ENCODE measurements at regions not wholly inside any gene's neighbourhood (a gene's known extent, or its start where the extent isn't known, plus 50 kb on each side); places are given as distances from the start of the nearest gene placed in this dataset.

DNA sequence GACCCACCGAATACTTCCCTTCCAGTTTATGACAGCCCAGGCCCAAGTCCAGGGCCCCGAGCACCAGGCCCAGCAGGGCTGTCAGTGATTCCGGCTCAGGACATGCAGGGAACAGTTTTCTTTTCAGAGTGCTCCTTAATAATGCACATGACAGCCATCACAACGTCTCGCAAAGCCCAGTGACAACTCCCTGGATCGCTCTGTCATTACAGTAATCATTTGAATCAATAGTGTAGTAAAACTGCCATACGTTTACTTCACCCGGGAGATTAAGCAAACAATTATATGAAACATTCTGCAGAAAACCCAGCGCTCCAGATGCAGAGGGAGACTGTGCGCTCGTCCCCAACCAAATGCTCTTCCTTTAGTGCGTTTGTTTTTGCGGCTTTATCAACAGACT is 162.6 kb upstream of the CDH13 start:
- DNase-seq (ENCODE audit: low read depth, low spot score) (no peak), ATAC-seq (no peak)
- no peaks in the 10 kb centered on the region for H3K4me1 ChIP-seq (ENCODE audit: control insufficient read depth, insufficient read depth, low read length)
- CTCF ChIA-PET: no interaction called here
- no peaks in the 10 kb centered on the region for H3K36me3 ChIP-seq (ENCODE audit: control insufficient read depth, insufficient read depth, low read length)
- no peak overlapping the region for H3K4me3 ChIP-seq (ENCODE audit: low read depth in 2 of 2, low read length in 2 of 2)
- intact Hi-C loops (cut with micrococcal nuclease; ENCODE audit: unreplicated experiment) (no loop called here), in situ Hi-C loops (cut with HindIII; ENCODE audit: low pct_unique_long_range_greater_than_20kb, low sequenced_read_pairs) (no loop called here)
- no peak overlapping the region for H3K27ac ChIP-seq (ENCODE audit: low read length)
- no peaks in the 10 kb centered on the region for H3K27me3 ChIP-seq (ENCODE audit: control insufficient read depth, insufficient read depth, low read length)
- TF ChIP-seq CTCF (IDR thresholded peaks at IDR 0.05) (no peak), SIN3A (IDR thresholded peaks at IDR 0.05; ENCODE audit: borderline replicate concordance, insufficient read depth, low read depth, low read length) (no peak), POLR2AphosphoS5 (IDR thresholded peaks at IDR 0.05; ENCODE audit: low read depth, low read length) (no peak)
- BruUV-seq (replicated peaks): no TSS peak
- no peaks in the 10 kb centered on the region for H3K9me3 ChIP-seq (ENCODE audit: control insufficient read depth, insufficient read depth, low read depth, low read length)
- POLR2A ChIA-PET: no interaction called here

- Histone ChIP-seq H3K4me1 (ENCODE audit: control insufficient read depth, insufficient read depth, low read length) (no peaks in the 10 kb centered on the region), H3K4me3 (ENCODE audit: low read depth in 2 of 2, low read length in 2 of 2) (no peak overlapping the region), H3K27me3 (ENCODE audit: control insufficient read depth, insufficient read depth, low read length) (no peaks in the 10 kb centered on the region; the same call in 1 of the 2 replicates), H3K36me3 (ENCODE audit: control insufficient read depth, insufficient read depth, low read length) (no peaks in the 10 kb centered on the region), H3K27ac (ENCODE audit: low read length) (no peak overlapping the region), H3K9me3 (ENCODE audit: control insufficient read depth, insufficient read depth, low read depth, low read length) (no peaks in the 10 kb centered on the region)
- no peak for ATAC-seq
- CTCF ChIA-PET: no interaction called here
- intact Hi-C loops (cut with micrococcal nuclease; ENCODE audit: unreplicated experiment): no loop called here
- BruUV-seq (replicated peaks): no TSS peak
- TF ChIP-seq CTCF (IDR thresholded peaks at IDR 0.05) (no peak), POLR2AphosphoS5 (IDR thresholded peaks at IDR 0.05; ENCODE audit: low read depth, low read length) (no peak), SIN3A (IDR thresholded peaks at IDR 0.05; ENCODE audit: borderline replicate concordance, insufficient read depth, low read depth, low read length) (no peak), TCF7L2 (IDR thresholded peaks at IDR 0.05; ENCODE audit: low read depth, low read length) (no peak), REST (IDR thresholded peaks at IDR 0.05; ENCODE audit: insufficient read depth in 1 of 2, low read depth in 2 of 2, low read length in 1 of 2) (no peak)
- DNase-seq (ENCODE audit: low read depth, low spot score): no peak
- POLR2A ChIA-PET: no interaction called here
- in situ Hi-C loops (cut with HindIII; ENCODE audit: low pct_unique_long_range_greater_than_20kb, low sequenced_read_pairs): no loop called here
Observed at GRCh38 chr16:82460766-82461165, 166.0 kb upstream of the CDH13 start.
